ENCODE measurements at regions not wholly inside any gene's neighbourhood (a gene's known extent, or its start where the extent isn't known, plus 50 kb on each side); places are given as distances from the start of the nearest gene placed in this dataset.

GRCh38 chr5:133742431-133742988 is 130.2 kb upstream of the FSTL4 start:
- H3K4me1 ChIP-seq: no peaks in the 10 kb centered on the region
- H3K9me3 ChIP-seq: no peaks in the 10 kb centered on the region
- intact Hi-C loops (cut with DNase I; ENCODE audit: low total_unique reads): no loop called here
- no peak overlapping the region for H3K4me3 ChIP-seq
- WGBS, 2 donors: 85 to 86% methylated on average over 12 of the region's 12 CpGs
- H3K36me3 ChIP-seq (ENCODE audit: low read depth, missing control alignments): no peaks in the 10 kb centered on the region
- H3K27me3 ChIP-seq: no peaks in the 10 kb centered on the region
- no peak overlapping the region for H3K27ac ChIP-seq
- no peak for DNase-seq
- no peak for TF ChIP-seq CTCF (IDR thresholded peaks at IDR 0.05)
- TF ChIP-seq POLR2A (IDR thresholded peaks at IDR 0.05): no peak

- 77 to 89% methylated on average over 4 of the region's 4 CpGs for WGBS, 2 donors
- intact Hi-C loops (cut with DNase I; ENCODE audit: low total_unique reads): no loop called here
These were observed 129.5 kb upstream of the FSTL4 start for GRCh38 chr5:133741818-133742355.

GRCh38 chr5:133741396-133741795 is 129.1 kb upstream of the FSTL4 start:
- intact Hi-C loops (cut with DNase I; ENCODE audit: low total_unique reads): no loop called here
- no peak for TF ChIP-seq POLR2A (IDR thresholded peaks at IDR 0.05)
- TF ChIP-seq CTCF (IDR thresholded peaks at IDR 0.05): no peak
- DNase-seq: no peak
- H3K4me1 ChIP-seq: no peaks in the 10 kb centered on the region
- H3K9me3 ChIP-seq: no peaks in the 10 kb centered on the region
- no peak overlapping the region for H3K4me3 ChIP-seq
- H3K27me3 ChIP-seq: no peaks in the 10 kb centered on the region
- H3K27ac ChIP-seq: no peak overlapping the region
- 88 to 95% methylated on average over 4 of the region's 4 CpGs for WGBS, 2 donors
- H3K36me3 ChIP-seq (ENCODE audit: low read depth, missing control alignments): no peaks in the 10 kb centered on the region

More at GRCh38 chr5:133741818-133742355, 129.5 kb upstream of the FSTL4 start:
- Histone ChIP-seq H3K27me3 (no peaks in the 10 kb centered on the region), H3K4me3 (no peak overlapping the region), H3K27ac (no peak overlapping the region), H3K4me1 (no peaks in the 10 kb centered on the region), H3K9me3 (no peaks in the 10 kb centered on the region), H3K36me3 (ENCODE audit: low read depth, missing control alignments) (no peaks in the 10 kb centered on the region)
- TF ChIP-seq POLR2A (IDR thresholded peaks at IDR 0.05) (no peak), CTCF (IDR thresholded peaks at IDR 0.05) (no peak)
- no peak for DNase-seq

GRCh38 chr5:133739181-133739780 is 126.9 kb upstream of the FSTL4 start:
- Histone ChIP-seq H3K27me3 (no peaks in the 10 kb centered on the region), H3K36me3 (ENCODE audit: low read depth, missing control alignments) (no peaks in the 10 kb centered on the region), H3K9me3 (no peaks in the 10 kb centered on the region), H3K4me1 (no peaks in the 10 kb centered on the region), H3K4me3 (no peak overlapping the region), H3K27ac (no peak overlapping the region)
- no peak for TF ChIP-seq POLR2A (IDR thresholded peaks at IDR 0.05)
- TF ChIP-seq CTCF (IDR thresholded peaks at IDR 0.05): no peak
- intact Hi-C loops (cut with DNase I; ENCODE audit: low total_unique reads): no loop called here
- DNase-seq: no peak
- 89 to 93% methylated on average over 10 of the region's 10 CpGs for WGBS, 2 donors

- no peak for TF ChIP-seq CTCF (IDR thresholded peaks at IDR 0.05)
- TF ChIP-seq POLR2A (IDR thresholded peaks at IDR 0.05): no peak
- Histone ChIP-seq H3K27me3 (no peaks in the 10 kb centered on the region), H3K36me3 (ENCODE audit: low read depth, missing control alignments) (no peaks in the 10 kb centered on the region), H3K9me3 (no peaks in the 10 kb centered on the region), H3K4me3 (no peak overlapping the region), H3K27ac (no peak overlapping the region), H3K4me1 (no peaks in the 10 kb centered on the region)
- 64 to 81% methylated on average over 4 of the region's 4 CpGs for WGBS, 2 donors
- intact Hi-C loops (cut with DNase I; ENCODE audit: low total_unique reads): no loop called here
- DNase-seq: no peak
These were observed 125.9 kb upstream of the FSTL4 start for GRCh38 chr5:133738271-133738670.

Data from testis (tissue), 2 donors.